Endothelial cell of hepatic sinusoid (primary cell): ENCODE measurements at regions not wholly inside any gene's neighbourhood (a gene's known extent, or its start where the extent isn't known, plus 50 kb on each side); places are given as distances from the start of the nearest gene placed in this dataset.

Experiments used
- in situ Hi-C: cut with HindIII; loops from 2 replicates; pipeline ENCODE4 v1.10.0; 2017; ENCODE audit warnings: low sequenced_read_pairs

DNA sequence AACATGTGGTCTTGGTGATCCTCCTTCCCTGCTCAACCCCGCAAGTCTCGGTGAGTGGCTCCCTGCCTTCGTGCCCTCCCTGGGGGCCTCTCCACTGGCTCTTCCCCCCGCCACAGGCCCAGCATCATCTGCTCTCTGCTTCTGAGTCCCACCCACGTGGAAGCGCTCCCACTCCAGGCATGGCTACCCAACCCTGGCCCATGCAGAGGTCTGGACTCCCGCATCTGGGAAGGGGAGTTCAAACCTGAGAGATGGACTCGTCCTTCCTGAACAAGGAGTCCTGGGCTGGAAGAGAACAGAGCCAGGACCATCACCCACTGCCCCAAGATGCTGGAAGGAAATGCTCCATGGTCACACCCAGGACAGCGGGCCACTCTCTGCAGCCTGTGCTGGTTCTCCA lies 90.8 kb downstream of the DHCR7 start:
- in situ Hi-C loops, result no loop called here

DNA sequence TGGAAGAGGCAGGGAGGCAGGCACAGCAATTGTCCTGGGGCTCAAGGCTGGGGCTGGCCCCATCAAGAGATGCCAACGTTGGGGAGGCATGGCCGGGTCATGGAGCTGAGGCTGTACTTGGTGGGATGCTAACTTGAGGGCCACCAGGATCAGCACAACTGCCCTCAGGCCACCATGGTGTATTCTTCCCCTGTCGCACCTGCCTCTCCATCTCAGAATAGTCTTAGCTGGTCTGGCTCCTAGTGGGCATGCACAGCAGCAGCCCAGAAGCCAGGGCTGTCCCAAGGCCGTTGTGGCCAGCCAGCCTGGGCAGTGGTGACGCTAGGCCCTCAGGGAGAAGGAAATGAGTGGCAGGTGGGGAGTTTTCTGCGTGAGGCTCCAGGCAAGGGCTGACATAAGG lies 91.3 kb downstream of the DHCR7 start:
- in situ Hi-C loops, result no loop called here

- in situ Hi-C loops, result no loop called here
These were observed 91.8 kb downstream of the DHCR7 start for GRCh38 chr11:71356280-71356876.

- in situ Hi-C loops, result no loop called here
These were observed 92.9 kb downstream of the DHCR7 start for GRCh38 chr11:71355281-71355680.

GRCh38 chr11:71354394-71355105 lies 93.6 kb downstream of the DHCR7 start:
- in situ Hi-C loops, result no loop called here

DNA sequence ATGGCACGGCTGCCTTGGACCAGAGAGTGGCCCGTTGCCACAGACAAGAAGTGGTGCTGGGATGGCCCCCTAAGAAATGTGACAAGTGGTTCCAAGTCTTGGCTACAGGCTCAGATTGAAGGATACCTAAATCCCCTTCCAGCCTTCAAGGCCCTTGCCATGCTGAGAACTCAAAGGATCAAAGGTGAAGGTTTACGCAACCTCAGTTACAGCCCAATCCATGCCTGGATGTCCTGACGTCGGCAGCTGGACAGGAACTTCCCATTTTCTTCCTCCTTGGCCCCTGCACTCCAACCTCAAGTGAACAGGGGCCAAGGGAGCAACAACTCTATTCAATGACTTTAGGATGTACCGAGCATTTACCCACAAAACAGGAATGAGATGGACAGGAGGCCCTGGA lies 95.4 kb downstream of the DHCR7 start:
- in situ Hi-C loops, result no loop called here

DNA sequence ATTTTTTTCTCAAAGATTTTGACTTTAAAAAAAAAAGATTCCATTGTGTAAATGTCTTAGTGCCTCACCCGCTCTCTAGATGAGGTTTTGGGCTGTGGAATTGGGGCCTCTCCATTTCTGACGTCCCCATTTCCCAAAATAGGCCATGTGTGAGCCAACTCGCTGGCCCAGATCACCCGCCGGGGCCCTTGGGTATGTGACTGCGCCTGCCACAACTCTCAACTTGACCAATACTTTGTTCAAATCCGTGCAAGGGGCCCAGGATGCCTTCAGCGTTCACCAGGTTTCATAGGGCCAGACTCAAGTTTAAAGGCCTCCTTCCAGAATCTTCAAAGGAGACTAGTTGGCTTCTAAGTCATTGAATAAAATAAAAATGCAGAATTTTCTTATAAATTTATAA lies 96.0 kb downstream of the DHCR7 start:
- in situ Hi-C loops, result no loop called here

DNA sequence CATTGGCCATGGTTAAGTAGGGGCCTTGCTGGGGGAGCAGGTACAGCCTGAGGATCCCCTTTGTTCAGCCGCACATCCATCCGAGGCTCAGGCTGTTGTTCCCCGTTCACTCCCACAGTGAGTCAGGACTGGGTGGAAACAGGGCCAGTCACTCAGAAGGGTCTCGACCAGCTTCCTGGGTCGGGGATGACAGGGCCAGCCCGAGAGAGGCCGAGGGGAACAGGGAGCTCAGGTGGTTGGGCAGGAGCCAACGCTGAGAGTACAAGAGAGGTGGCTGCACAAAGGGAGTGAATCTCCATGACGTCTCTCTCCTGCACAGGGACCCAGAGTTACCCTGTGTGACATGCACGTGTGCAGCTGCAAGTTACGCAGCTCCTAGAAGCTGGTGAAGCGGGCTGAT lies 97.2 kb upstream of the SHANK2 start:
- in situ Hi-C loops, result no loop called here

DNA sequence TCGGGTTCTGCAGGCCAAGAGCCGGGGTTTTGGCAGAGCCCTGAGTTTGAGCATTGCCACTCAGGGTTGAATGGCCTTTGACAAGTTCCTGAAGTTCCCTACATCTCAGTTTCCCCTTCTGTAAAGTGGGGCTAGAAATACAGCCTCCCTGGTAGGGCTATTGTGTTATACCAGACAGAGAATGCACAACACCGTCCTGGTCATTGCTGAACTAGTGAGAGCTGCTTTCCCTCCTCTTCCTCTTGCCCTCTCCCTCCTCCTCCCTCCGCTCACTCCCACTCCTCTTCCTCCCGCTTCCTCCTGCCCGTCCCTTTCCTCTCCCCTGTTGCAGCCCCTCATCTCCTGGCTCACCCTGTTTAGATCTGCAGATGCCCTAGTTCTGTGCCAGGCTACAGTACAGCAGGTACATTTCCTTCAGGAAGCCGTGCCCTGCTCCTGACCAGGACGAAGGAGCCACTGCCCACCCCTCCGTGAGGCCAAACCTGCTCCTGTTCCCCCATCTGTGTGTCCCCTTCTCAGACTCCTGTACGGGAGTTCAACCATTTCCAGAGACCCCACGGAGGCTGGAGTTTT lies 91.5 kb upstream of the SHANK2 start:
- in situ Hi-C loops, result no loop called here

DNA sequence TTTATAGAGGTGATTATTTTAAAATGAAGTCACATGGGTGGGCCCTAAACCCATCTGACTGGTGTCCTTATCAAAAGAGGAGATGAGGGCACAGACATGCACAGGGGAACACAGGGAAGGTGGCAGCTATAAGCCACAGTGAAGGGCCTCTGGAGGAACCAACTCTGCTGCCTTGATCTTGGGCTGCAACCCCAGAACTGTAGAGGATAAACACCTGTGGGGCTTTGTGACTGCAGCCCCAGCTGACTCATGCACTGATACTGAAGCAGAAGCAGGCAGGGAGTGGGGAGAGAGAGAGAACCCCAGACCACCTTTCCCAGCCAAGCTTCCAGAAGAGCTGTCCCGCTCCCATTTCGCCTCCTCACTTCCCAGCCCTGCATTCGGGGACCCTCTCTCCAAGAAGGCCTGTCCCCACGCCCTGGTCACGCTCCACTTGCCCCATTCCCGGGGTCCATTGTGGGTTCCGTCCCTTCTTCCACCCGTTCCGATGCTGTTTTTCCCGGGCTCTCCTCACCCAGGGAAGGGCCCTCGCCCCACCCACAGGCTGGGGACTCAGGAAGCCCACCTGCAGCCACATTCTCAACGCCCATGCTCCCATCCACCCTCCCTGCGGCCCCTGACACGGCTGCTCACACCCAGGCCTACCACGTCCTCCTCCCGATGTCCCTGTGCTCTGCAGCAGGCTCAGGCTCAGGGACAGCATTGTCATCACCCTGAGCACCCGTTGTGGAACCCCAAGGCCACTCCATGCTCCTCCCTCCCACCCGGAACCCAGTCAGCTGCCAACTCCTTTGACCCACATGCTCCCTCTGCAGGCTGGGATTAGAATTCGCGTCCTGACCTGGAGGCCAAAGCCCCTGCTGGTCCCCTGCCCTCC lies 90.8 kb upstream of the SHANK2 start:
- in situ Hi-C loops, result no loop called here

DNA sequence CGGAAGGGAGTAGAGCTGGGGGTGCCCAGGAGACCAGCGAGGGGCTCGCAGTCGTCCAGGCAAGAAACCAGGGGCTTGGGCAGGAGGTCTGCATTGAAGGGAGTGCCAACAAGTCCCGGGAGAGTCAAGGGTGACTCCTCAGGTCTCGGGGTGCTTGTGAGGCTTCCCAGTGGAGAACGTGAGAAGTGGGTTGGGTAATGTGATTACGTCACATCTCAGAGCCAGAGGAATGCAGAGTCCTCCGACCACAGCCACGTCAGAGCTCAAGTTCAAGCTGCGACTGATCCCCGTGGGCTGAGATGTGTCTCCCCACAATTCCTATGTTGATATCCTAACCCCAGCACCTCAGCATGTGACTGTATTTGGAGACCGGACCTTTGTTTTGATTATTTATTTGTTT lies 89.7 kb upstream of the SHANK2 start:
- in situ Hi-C loops, result no loop called here

GRCh38 chr11:71341596-71341995 lies 89.2 kb upstream of the SHANK2 start:
- in situ Hi-C loops, result no loop called here

- in situ Hi-C loops, result no loop called here
These were observed 88.8 kb upstream of the SHANK2 start for GRCh38 chr11:71341173-71341572.

GRCh38 chr11:71340086-71340606 lies 87.8 kb upstream of the SHANK2 start:
- in situ Hi-C loops, result no loop called here

- in situ Hi-C loops, result loop anchor here (5.0 kb wide), 2 partner anchors 77 to 83 kb away; no protein-coding TSS in a partner anchor
These were observed 87.1 kb upstream of the SHANK2 start for GRCh38 chr11:71339396-71339881.

GRCh38 chr11:71338801-71339395 lies 86.5 kb upstream of the SHANK2 start:
- in situ Hi-C loops, result loop anchor here (5.0 kb wide), 2 partner anchors 77 to 83 kb away; no protein-coding TSS in a partner anchor

DNA sequence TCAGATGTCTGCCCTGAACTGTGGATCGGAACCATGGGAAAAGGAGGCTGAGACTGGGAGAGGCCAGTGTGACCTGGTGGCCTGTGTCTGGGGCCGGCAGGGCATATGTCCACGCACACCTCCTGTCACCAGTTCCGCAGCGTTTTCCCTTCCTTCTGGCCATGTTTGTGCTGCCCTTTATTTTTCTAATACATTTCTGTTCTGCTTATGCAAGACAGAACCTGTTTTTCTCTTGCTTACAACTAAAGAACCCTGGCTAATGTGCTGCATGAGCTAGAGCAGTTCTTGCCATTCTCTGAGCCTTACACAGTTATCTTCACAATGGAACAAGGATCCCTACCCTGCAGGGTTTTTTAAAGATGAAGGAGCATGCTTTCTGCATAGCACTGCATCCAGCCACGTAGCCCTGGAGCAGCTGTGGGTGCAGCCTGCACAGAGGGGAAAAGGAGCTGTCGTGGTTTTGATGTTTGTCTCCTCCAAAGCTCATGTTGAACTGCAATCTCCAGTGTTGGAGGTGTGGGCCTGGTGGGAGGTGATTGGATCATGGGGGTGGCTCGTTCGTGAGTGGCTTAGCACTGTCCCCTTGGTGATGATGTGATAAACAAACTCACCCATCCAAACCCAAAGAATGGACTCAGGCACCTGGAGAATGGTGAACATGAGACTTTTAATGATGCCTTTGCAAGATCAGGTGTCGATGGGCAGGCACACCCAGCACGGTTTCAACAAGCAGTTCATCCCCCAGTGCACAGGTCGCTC lies 84.8 kb upstream of the SHANK2 start:
- in situ Hi-C loops, result loop anchor here (5.0 kb wide), 2 partner anchors 75 to 85 kb away; no protein-coding TSS in a partner anchor

DNA sequence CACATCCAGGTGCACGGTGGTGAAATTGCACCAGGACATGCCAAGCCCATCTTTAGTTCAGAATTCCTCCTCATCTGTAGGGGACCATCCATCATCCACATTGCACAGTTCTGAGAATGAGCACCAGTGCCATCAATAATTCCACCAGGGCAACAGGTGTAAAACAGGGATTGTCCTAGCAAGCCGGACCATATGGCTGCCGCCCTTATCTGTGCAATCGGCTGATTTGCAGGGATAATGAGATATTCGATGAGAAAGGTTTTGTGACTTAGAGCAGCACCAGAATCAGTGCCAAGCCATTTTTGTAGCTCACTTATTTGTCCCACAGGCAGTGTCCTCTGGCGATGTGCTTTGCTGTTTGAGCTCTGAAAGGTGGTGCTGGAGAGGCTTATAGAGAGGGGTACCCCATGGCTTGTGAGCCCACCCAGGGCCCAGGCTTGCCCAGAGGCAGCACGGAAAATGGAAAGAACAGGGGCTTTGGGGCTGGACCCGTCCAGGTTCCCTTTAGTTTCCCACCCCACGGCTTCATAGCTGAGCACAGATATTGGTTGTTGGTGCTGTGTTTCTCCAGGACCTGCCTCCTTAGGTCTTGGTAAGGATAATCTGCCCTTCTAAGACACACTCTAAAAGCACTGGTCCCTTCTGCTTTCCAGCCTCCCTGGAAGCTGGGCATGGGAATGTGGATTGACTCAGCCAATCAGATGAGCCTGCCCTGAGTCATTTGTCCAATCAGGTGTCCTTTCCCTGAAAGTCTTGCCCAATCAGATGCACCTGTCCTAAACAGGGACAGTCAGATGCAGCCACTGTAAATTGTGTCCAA lies 84.0 kb upstream of the SHANK2 start:
- in situ Hi-C loops, result loop anchor here (5.0 kb wide), 2 partner anchors 74 to 86 kb away; no protein-coding TSS in a partner anchor

DNA sequence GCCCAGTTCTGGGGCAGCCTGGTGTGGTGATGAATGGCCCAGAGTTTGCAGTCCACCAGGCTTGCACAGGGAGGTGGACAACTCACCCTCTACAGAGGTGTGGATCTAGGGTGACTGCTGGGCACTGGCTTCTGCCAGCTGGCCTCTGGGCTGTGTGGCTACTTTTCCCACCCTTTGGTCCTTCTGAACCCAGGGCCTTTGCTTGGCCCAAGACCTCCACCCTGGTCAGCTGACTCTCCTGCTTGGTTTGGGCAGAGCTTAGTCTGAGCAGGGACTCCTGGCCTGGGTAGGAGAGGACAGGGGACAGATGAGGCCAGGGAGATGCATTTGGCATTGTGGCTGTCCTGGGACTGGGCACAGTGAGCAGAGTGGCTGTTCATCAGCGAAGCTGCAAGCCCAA lies 83.0 kb upstream of the SHANK2 start:
- in situ Hi-C loops, result loop anchor here (5.0 kb wide), 2 partner anchors 73 to 87 kb away; no protein-coding TSS in a partner anchor
